ENCODE measurements at regions not wholly inside any gene's neighbourhood (a gene's known extent, or its start where the extent isn't known, plus 50 kb on each side); places are given as distances from the start of the nearest gene placed in this dataset.

GRCh38 chr4:124202099-124202498, 510.4 kb downstream of the ANKRD50 start:
- Mint-ChIP-seq H3K27me3 (no peaks in the 10 kb centered on the region), H3K27ac (no peak overlapping the region), H3K4me3 (no peak overlapping the region), H3K9me3 (no peaks in the 10 kb centered on the region), H3K36me3 (ENCODE audit: low read depth) (no peaks in the 10 kb centered on the region), H3K4me1 (no peaks in the 10 kb centered on the region)
- CTCF ChIA-PET = no interaction called here
- no peak for DNase-seq
- POLR2A ChIA-PET = no interaction called here

DNA sequence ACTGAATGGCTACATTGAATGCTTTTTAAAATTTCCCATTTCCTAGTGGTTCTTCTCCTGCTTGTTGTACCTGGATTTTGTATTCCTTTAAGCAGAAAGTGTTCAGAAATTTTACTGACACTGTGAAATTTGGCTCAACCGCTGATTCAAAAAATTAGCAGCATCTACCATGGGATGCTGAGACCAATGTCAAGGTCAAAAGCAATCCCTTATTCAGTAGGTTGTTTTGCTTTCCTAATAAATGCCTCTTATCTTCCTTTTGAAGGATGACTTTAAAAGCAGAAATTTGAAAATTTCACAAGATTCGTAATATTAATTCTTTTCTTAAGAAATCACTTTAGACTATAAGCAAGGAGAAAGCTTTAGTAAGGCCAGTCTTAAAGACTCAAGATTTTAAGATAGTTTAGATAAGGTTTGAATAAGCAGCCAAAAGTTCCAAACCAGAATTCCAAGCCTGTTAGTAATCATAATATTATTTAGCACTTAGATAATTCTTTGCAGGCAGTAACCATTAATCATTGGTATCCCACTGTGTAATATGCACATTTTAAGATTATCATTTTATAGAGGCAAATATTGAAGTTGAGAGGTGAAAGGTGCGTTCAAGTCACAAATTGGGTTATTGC, 508.8 kb downstream of the ANKRD50 start:
- no peak for DNase-seq
- Mint-ChIP-seq H3K4me1 (no peaks in the 10 kb centered on the region), H3K27me3 (no peaks in the 10 kb centered on the region), H3K4me3 (no peak overlapping the region), H3K36me3 (ENCODE audit: low read depth) (no peaks in the 10 kb centered on the region), H3K27ac (no peak overlapping the region), H3K9me3 (no peaks in the 10 kb centered on the region)
- ChIA-PET POLR2A (no interaction called here), CTCF (no interaction called here)

DNA sequence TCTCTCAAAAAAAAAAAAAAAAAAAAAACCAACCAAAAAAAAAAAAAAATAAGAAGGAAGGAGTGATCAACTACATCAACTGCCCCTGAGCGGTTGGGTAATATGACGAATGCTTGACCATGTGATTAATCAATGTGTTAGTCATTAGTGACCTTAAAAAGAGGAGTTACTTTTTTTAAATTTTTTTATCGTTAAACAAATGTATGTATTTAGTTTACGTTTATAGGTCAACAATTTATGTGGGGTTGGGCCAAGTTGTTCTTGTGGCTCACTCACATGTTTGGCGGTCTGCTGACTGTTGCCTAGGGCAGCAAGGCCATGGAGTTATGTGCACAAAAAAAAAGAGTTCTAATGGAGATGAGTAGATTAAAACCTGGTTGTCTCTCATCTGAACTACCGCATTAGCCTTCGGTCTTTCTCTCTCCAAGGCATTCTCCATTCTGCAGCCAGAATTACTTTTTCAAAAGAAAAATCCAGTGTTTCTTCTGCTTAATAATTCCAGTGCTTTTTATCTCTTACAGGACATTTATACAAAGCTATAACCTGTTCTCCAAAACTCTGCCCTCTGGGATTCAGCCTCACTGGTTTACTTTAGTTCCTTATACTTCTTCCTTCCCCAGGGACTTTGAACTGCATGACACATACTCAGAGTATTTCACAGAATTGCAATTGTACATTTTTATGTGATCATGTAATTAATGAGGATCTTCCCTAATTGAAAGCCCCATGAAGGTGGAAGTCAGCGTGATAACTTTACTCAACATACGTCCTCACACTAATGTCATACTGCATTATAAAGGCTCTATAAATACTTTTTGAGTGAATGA, 505.5 kb downstream of the ANKRD50 start:
- ChIA-PET POLR2A (no interaction called here), CTCF (no interaction called here)
- Mint-ChIP-seq H3K4me3 (no peak overlapping the region), H3K4me1 (no peaks in the 10 kb centered on the region), H3K27me3 (no peaks in the 10 kb centered on the region), H3K9me3 (no peaks in the 10 kb centered on the region), H3K27ac (no peak overlapping the region), H3K36me3 (ENCODE audit: low read depth) (no peaks in the 10 kb centered on the region)
- DNase-seq = no peak

DNA sequence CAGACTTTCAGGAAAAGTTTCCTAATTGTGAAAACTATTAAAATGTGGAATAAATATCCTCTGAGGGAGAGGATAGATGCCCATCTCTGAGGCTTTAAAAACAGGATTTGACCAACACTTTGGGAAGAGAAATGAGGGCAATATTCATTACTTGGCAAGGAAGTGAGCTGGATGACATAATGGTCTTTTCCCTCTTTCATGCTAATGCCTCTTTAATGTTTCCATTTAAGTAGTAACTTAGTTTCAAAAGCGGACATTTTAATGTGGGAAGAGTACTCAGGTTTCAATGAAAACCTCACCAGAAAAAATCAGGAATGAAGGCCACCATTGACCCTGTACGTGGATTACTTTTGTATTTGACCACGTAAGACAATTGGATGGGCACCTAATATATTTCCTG, 503.3 kb downstream of the ANKRD50 start:
- Mint-ChIP-seq H3K27ac (no peak overlapping the region), H3K27me3 (no peaks in the 10 kb centered on the region), H3K9me3 (no peaks in the 10 kb centered on the region), H3K4me3 (no peak overlapping the region), H3K4me1 (no peaks in the 10 kb centered on the region), H3K36me3 (ENCODE audit: low read depth) (no peaks in the 10 kb centered on the region)
- POLR2A ChIA-PET = no interaction called here
- no peak for DNase-seq
- CTCF ChIA-PET = no interaction called here

GRCh38 chr4:124209626-124210025, 502.9 kb downstream of the ANKRD50 start:
- no peaks in the 10 kb centered on the region for H3K9me3 Mint-ChIP-seq
- POLR2A ChIA-PET = no interaction called here
- no peak overlapping the region for H3K4me3 Mint-ChIP-seq
- no peaks in the 10 kb centered on the region for H3K4me1 Mint-ChIP-seq
- no peaks in the 10 kb centered on the region for H3K27me3 Mint-ChIP-seq
- no peak for DNase-seq
- H3K27ac Mint-ChIP-seq = no peak overlapping the region
- H3K36me3 Mint-ChIP-seq (ENCODE audit: low read depth) = no peaks in the 10 kb centered on the region
- CTCF ChIA-PET = interaction anchor here (0.7 kb wide), 1 partner anchor 13 kb away, joined by 4 read pairs; no protein-coding TSS in a partner anchor

GRCh38 chr4:124210746-124211145, 501.8 kb downstream of the ANKRD50 start:
- no peak overlapping the region for H3K27ac Mint-ChIP-seq
- no peaks in the 10 kb centered on the region for H3K9me3 Mint-ChIP-seq
- no peaks in the 10 kb centered on the region for H3K27me3 Mint-ChIP-seq
- no peaks in the 10 kb centered on the region for H3K4me1 Mint-ChIP-seq
- no peak for DNase-seq
- no peak overlapping the region for H3K4me3 Mint-ChIP-seq
- ChIA-PET CTCF (no interaction called here), POLR2A (no interaction called here)
- no peaks in the 10 kb centered on the region for H3K36me3 Mint-ChIP-seq (ENCODE audit: low read depth)

DNA sequence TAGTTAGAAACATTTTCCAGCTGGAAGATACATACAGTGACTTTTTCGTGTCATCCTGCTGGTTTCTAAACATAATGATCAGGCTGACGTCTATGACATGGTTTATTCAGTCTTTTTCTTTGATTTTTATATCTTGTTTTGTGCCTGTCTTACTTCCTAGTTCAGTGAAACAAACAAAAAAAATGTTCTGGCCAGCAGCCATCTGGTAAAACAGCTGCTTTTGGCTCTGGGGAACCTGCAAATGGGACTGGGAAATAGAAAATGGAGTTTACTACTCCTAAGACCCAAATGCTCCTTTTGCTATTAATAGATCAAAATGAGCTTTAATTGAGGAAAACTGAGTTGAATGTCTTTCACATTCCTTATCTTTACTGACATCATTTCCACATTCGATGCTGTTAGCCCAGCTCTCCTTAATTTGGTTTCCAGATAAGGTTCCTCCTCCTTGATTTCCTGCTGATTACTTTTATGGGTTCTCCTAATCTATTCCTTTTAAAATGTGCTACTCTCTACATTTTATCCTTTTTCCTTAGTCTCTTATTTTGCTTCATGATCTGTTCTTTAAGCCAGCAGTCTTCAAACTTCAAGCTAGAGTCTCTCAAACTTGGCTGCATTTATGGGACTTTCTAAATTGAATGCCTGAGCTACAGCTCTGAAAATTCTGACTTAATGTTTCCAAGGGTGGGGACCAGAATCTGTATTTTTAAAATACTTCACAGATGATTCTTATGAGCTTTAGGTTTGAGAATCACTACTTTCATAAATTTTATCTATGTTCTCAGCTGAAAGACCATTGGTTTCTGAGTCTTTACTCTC, 499.5 kb downstream of the ANKRD50 start:
- H3K4me1 Mint-ChIP-seq = no peaks in the 10 kb centered on the region
- ChIA-PET CTCF (no interaction called here), POLR2A (no interaction called here)

GRCh38 chr4:124219389-124219788, 493.1 kb downstream of the ANKRD50 start:
- H3K4me3 Mint-ChIP-seq = no peak overlapping the region
- no peak overlapping the region for H3K27ac Mint-ChIP-seq
- no peaks in the 10 kb centered on the region for H3K27me3 Mint-ChIP-seq
- H3K4me1 Mint-ChIP-seq = no peaks in the 10 kb centered on the region
- H3K36me3 Mint-ChIP-seq (ENCODE audit: low read depth) = no peaks in the 10 kb centered on the region
- no peaks in the 10 kb centered on the region for H3K9me3 Mint-ChIP-seq
- no peak for DNase-seq
- CTCF ChIA-PET = no interaction called here
- POLR2A ChIA-PET = no interaction called here

More for the DNA sequence above, 499.5 kb downstream of the ANKRD50 start:
- no peaks in the 10 kb centered on the region for H3K36me3 Mint-ChIP-seq (ENCODE audit: low read depth)
- no peak for DNase-seq
- no peak overlapping the region for H3K27ac Mint-ChIP-seq
- no peaks in the 10 kb centered on the region for H3K9me3 Mint-ChIP-seq
- no peaks in the 10 kb centered on the region for H3K27me3 Mint-ChIP-seq
- H3K4me3 Mint-ChIP-seq = no peak overlapping the region

GRCh38 chr4:124224256-124224655, 488.3 kb downstream of the ANKRD50 start:
- ChIA-PET CTCF (no interaction called here), POLR2A (no interaction called here)
- H3K4me3 Mint-ChIP-seq = no peak overlapping the region
- H3K27me3 Mint-ChIP-seq = no peaks in the 10 kb centered on the region
- H3K27ac Mint-ChIP-seq = no peak overlapping the region
- no peaks in the 10 kb centered on the region for H3K4me1 Mint-ChIP-seq
- no peaks in the 10 kb centered on the region for H3K9me3 Mint-ChIP-seq
- no peaks in the 10 kb centered on the region for H3K36me3 Mint-ChIP-seq (ENCODE audit: low read depth)
- DNase-seq = no peak

DNA sequence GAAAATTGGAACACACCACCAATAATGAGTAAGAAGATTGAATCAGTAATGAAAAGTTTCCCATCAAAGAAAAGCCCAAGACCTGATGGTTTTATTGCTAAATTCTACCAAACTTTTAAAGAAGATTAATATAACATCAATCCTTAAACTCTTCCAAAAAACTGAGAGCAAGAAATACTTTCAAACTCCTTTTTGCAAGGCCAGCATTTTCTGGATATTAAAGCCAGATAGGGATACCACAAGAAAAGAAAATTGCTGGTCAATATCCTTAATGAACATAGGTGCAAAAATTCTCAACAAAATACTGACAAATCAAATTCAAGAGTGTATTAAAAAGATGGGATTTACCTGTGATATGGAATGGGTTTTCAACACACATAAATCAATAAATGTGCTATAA, 484.6 kb downstream of the ANKRD50 start:
- no peaks in the 10 kb centered on the region for H3K36me3 Mint-ChIP-seq (ENCODE audit: low read depth)
- no peak overlapping the region for H3K27ac Mint-ChIP-seq
- H3K4me3 Mint-ChIP-seq = no peak overlapping the region
- H3K27me3 Mint-ChIP-seq = no peaks in the 10 kb centered on the region
- no peaks in the 10 kb centered on the region for H3K9me3 Mint-ChIP-seq
- POLR2A ChIA-PET = no interaction called here
- no peaks in the 10 kb centered on the region for H3K4me1 Mint-ChIP-seq
- CTCF ChIA-PET = no interaction called here
- no peak for DNase-seq

GRCh38 chr4:124230268-124230667, 482.3 kb downstream of the ANKRD50 start:
- ChIA-PET CTCF (interaction anchor here (0.6 kb wide), 1 partner anchor 400 kb away, joined by 3 read pairs; no protein-coding TSS in a partner anchor), POLR2A (no interaction called here)
- Mint-ChIP-seq H3K4me1 (no peaks in the 10 kb centered on the region), H3K4me3 (no peak overlapping the region), H3K27me3 (no peaks in the 10 kb centered on the region), H3K27ac (no peak overlapping the region), H3K9me3 (no peaks in the 10 kb centered on the region), H3K36me3 (ENCODE audit: low read depth) (no peaks in the 10 kb centered on the region)
- no peak for DNase-seq

DNA sequence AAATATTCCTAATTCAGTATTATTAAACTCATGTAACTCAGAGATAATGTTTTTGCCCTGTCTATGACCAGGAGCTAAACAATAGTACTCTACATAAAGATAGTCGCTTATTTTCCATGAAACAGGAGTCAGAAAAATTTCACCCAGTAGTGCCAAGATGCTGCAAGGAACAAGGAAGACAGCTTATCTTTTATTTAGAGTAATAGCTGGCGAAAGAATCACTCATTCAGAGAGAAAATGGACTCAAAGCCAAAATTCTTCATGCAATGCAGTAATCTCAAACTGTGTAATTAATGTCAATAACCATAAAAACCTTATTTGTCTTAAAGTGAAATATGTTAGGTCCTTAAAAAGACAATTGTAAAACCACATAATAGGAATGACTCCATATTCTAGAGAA, 477.8 kb downstream of the ANKRD50 start:
- Mint-ChIP-seq H3K4me1 (no peaks in the 10 kb centered on the region), H3K27me3 (no peaks in the 10 kb centered on the region), H3K36me3 (ENCODE audit: low read depth) (no peaks in the 10 kb centered on the region), H3K9me3 (peaks cover 1% of the 10 kb centered on the region), H3K27ac (no peak overlapping the region), H3K4me3 (no peak overlapping the region)
- POLR2A ChIA-PET = no interaction called here
- CTCF ChIA-PET = no interaction called here
- DNase-seq = no peak

GRCh38 chr4:124243671-124244366, 468.7 kb downstream of the ANKRD50 start:
- CTCF ChIA-PET = no interaction called here
- Mint-ChIP-seq H3K4me1 (no peaks in the 10 kb centered on the region), H3K27ac (no peak overlapping the region), H3K4me3 (no peak overlapping the region), H3K36me3 (ENCODE audit: low read depth) (no peaks in the 10 kb centered on the region), H3K9me3 (peaks cover 8% of the 10 kb centered on the region), H3K27me3 (no peaks in the 10 kb centered on the region)
- DNase-seq = no peak
- POLR2A ChIA-PET = no interaction called here
